ENCODE measurements at regions not wholly inside any gene's neighbourhood (a gene's known extent, or its start where the extent isn't known, plus 50 kb on each side); places are given as distances from the start of the nearest gene placed in this dataset.
"Not testable (repeated sequence)": the region's sequence is repeated elsewhere in the genome, so short reads cannot be mapped to it uniquely, and the experiment has no call there.

DNA sequence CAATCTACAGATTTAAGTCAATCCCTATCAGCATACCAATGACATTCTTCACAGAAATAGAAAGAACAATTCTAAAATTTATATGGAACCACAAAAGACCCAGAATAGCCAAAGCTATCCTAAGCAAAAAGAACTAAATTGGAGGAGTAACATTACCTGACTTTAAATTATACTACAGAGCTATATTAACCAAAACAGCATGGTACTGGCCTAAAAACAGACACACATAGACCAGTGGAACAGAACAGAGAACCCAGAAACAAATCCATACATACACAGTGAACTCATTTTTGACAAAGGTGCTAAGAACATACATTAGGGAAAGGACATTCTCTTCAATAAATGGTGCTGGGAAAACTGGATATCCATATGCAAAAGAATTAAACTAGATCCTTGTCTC lies 68.6 kb upstream of the HES1 start:
- TF ChIP-seq, protein P1, sequence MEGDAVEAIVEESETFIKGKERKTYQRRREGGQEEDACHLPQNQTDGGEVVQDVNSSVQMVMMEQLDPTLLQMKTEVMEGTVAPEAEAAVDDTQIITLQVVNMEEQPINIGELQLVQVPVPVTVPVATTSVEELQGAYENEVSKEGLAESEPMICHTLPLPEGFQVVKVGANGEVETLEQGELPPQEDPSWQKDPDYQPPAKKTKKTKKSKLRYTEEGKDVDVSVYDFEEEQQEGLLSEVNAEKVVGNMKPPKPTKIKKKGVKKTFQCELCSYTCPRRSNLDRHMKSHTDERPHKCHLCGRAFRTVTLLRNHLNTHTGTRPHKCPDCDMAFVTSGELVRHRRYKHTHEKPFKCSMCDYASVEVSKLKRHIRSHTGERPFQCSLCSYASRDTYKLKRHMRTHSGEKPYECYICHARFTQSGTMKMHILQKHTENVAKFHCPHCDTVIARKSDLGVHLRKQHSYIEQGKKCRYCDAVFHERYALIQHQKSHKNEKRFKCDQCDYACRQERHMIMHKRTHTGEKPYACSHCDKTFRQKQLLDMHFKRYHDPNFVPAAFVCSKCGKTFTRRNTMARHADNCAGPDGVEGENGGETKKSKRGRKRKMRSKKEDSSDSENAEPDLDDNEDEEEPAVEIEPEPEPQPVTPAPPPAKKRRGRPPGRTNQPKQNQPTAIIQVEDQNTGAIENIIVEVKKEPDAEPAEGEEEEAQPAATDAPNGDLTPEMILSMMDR (IDR thresholded peaks at IDR 0.05) = not testable (repeated sequence)
- not testable (repeated sequence) for TF ChIP-seq POLR2A, EP300 (IDR thresholded peaks at IDR 0.05)
